ENCODE measurements at regions not wholly inside any gene's neighbourhood (a gene's known extent, or its start where the extent isn't known, plus 50 kb on each side); places are given as distances from the start of the nearest gene placed in this dataset.
"Not testable (repeated sequence)": the region's sequence is repeated elsewhere in the genome, so short reads cannot be mapped to it uniquely, and the experiment has no call there.

GRCh38 chr10:8360814-8361509, 306.5 kb downstream of the GATA3 start:
- no peaks in the 10 kb centered on the region for H3K27me3 ChIP-seq (ENCODE audit: insufficient read depth, low read length)
- H3K9me2 ChIP-seq (ENCODE audit: low read depth, low read length) = no peaks in the 10 kb centered on the region
- no peaks in the 10 kb centered on the region for H3K79me2 ChIP-seq (ENCODE audit: insufficient read depth, low read length)
- H3F3A ChIP-seq (ENCODE audit: insufficient read depth, low read length) = no peaks in the 10 kb centered on the region
- H4K20me1 ChIP-seq (ENCODE audit: insufficient read depth, low read length) = no peaks in the 10 kb centered on the region
- H3K27ac ChIP-seq (ENCODE audit: low read depth, low read length, poor library complexity, severe bottlenecking) = no peak overlapping the region
- no peak overlapping the region for H2AFZ ChIP-seq (ENCODE audit: low read length)
- no peaks in the 10 kb centered on the region for H3K4me1 ChIP-seq (ENCODE audit: insufficient read depth, low read length, severe bottlenecking)
- no peaks in the 10 kb centered on the region for H3K9me3 ChIP-seq (ENCODE audit: low read length)
- no peak overlapping the region for H3K4me3 ChIP-seq (ENCODE audit: low read depth, low read length, poor library complexity, severe bottlenecking)
- no peak overlapping the region for H3K9ac ChIP-seq (ENCODE audit: low read length)
- TF ChIP-seq EZH2 (IDR thresholded peaks at IDR 0.05; ENCODE audit: borderline replicate concordance, low read length) (no peak), CTCF (IDR thresholded peaks at IDR 0.05; ENCODE audit: low read length) (no peak)
- no peak overlapping the region for H3K4me2 ChIP-seq (ENCODE audit: low read length)
- H3K36me3 ChIP-seq (ENCODE audit: insufficient read depth, low read length) = no peaks in the 10 kb centered on the region

- Histone ChIP-seq H3K36me3 (ENCODE audit: insufficient read depth, low read length) (no peaks in the 10 kb centered on the region), H3K79me2 (ENCODE audit: insufficient read depth, low read length) (no peaks in the 10 kb centered on the region), H2AFZ (ENCODE audit: low read length) (no peak overlapping the region), H4K20me1 (ENCODE audit: insufficient read depth, low read length) (no peaks in the 10 kb centered on the region), H3K4me1 (ENCODE audit: insufficient read depth, low read length, severe bottlenecking) (no peaks in the 10 kb centered on the region), H3K4me2 (ENCODE audit: low read length) (no peak overlapping the region), H3K27me3 (ENCODE audit: insufficient read depth, low read length) (no peaks in the 10 kb centered on the region), H3K9me3 (ENCODE audit: low read length) (no peaks in the 10 kb centered on the region), H3K9ac (ENCODE audit: low read length) (no peak overlapping the region), H3F3A (ENCODE audit: insufficient read depth, low read length) (no peaks in the 10 kb centered on the region), H3K27ac (ENCODE audit: low read depth, low read length, poor library complexity, severe bottlenecking) (no peak overlapping the region), H3K4me3 (ENCODE audit: low read depth, low read length, poor library complexity, severe bottlenecking) (no peak overlapping the region), H3K9me2 (ENCODE audit: low read depth, low read length) (no peaks in the 10 kb centered on the region)
- TF ChIP-seq CTCF (IDR thresholded peaks at IDR 0.05; ENCODE audit: low read length) = no peak
- no peak for TF ChIP-seq EZH2 (IDR thresholded peaks at IDR 0.05; ENCODE audit: borderline replicate concordance, low read length)
Measured at GRCh38 chr10:8361510-8361844, 307.0 kb downstream of the GATA3 start.

- no peak overlapping the region for H3K27ac ChIP-seq (ENCODE audit: low read depth, low read length, poor library complexity, severe bottlenecking)
Measured at GRCh38 chr10:8365935-8366911, 311.7 kb downstream of the GATA3 start.

GRCh38 chr10:8367672-8368411, 313.4 kb downstream of the GATA3 start:
- not testable (repeated sequence) for H3K27me3 ChIP-seq (ENCODE audit: insufficient read depth, low read length); H3K4me3 ChIP-seq (ENCODE audit: low read depth, low read length, poor library complexity, severe bottlenecking); H4K20me1 ChIP-seq (ENCODE audit: insufficient read depth, low read length); H3K9ac ChIP-seq (ENCODE audit: low read length); H2AFZ ChIP-seq (ENCODE audit: low read length); H3K27ac ChIP-seq (ENCODE audit: low read depth, low read length, poor library complexity, severe bottlenecking); H3K4me1 ChIP-seq (ENCODE audit: insufficient read depth, low read length, severe bottlenecking); H3K4me2 ChIP-seq (ENCODE audit: low read length); H3K36me3 ChIP-seq (ENCODE audit: insufficient read depth, low read length); H3K79me2 ChIP-seq (ENCODE audit: insufficient read depth, low read length); H3F3A ChIP-seq (ENCODE audit: insufficient read depth, low read length); H3K9me2 ChIP-seq (ENCODE audit: low read depth, low read length); H3K9me3 ChIP-seq (ENCODE audit: low read length)

More at GRCh38 chr10:8365935-8366911, 311.7 kb downstream of the GATA3 start:
- Histone ChIP-seq H3K36me3 (ENCODE audit: insufficient read depth, low read length) (no peaks in the 10 kb centered on the region), H3K4me3 (ENCODE audit: low read depth, low read length, poor library complexity, severe bottlenecking) (no peak overlapping the region), H3K79me2 (ENCODE audit: insufficient read depth, low read length) (no peaks in the 10 kb centered on the region), H3K9me3 (ENCODE audit: low read length) (no peaks in the 10 kb centered on the region), H3F3A (ENCODE audit: insufficient read depth, low read length) (no peaks in the 10 kb centered on the region), H3K27me3 (ENCODE audit: insufficient read depth, low read length) (no peaks in the 10 kb centered on the region), H3K4me1 (ENCODE audit: insufficient read depth, low read length, severe bottlenecking) (no peaks in the 10 kb centered on the region), H3K4me2 (ENCODE audit: low read length) (no peak overlapping the region), H3K9ac (ENCODE audit: low read length) (no peak overlapping the region), H3K9me2 (ENCODE audit: low read depth, low read length) (no peaks in the 10 kb centered on the region), H2AFZ (ENCODE audit: low read length) (no peak overlapping the region), H4K20me1 (ENCODE audit: insufficient read depth, low read length) (no peaks in the 10 kb centered on the region)
- TF ChIP-seq CTCF (IDR thresholded peaks at IDR 0.05; ENCODE audit: low read length) = no peak
